ENCODE measurements at regions not wholly inside any gene's neighbourhood (a gene's known extent, or its start where the extent isn't known, plus 50 kb on each side); places are given as distances from the start of the nearest gene placed in this dataset.

DNA sequence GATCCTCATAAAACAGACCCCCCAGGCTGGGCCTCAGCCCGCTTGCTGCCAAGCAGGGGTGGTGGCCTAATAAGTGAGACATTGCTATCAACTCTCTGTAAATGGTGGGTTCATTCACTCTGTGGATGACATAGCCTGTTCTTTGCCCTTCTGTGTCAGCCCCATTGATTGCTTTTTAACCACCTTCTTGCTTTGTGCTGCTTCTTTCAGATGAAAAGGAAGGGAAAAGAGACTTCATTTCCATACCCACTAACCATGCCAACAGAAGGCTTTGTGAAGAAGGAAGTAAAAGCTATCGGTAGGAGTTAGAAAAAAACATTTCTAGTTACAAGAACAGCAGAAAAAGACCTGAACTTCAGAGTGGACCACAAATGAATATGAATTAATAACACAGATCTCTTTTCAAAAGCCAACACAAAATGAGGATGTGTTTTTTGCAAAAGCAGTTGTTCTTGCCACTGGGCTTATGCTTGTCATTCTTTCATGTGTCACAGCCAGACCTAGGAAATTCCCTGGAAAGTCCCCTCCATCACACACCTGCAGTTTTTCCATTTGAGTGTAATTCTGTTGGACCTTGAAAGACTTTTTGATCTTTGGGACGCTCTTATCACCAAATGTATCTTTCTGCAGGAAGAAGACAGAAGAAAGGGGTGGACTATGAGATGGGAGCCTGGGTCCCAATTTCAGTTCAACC is 507.7 kb downstream of the CCDC171 start:
- POLR2A ChIA-PET, result no interaction called here
- DNase-seq (ENCODE audit: low read depth, low spot score) (no peak), ATAC-seq (no peak)
- in situ Hi-C loops (cut with HindIII; ENCODE audit: low pct_unique_long_range_greater_than_20kb, low sequenced_read_pairs), result no loop called here
- H3K9me3 ChIP-seq (ENCODE audit: control insufficient read depth, insufficient read depth, low read depth, low read length), result no peaks in the 10 kb centered on the region
- no peaks in the 10 kb centered on the region for H3K27me3 ChIP-seq (ENCODE audit: control insufficient read depth, insufficient read depth, low read length)
- no peak overlapping the region for H3K4me3 ChIP-seq (ENCODE audit: low read depth in 2 of 2, low read length in 2 of 2)
- CTCF ChIA-PET, result no interaction called here
- no peaks in the 10 kb centered on the region for H3K4me1 ChIP-seq (ENCODE audit: control insufficient read depth, insufficient read depth, low read length)
- H3K36me3 ChIP-seq (ENCODE audit: control insufficient read depth, insufficient read depth, low read length), result no peaks in the 10 kb centered on the region
- no peak overlapping the region for H3K27ac ChIP-seq (ENCODE audit: low read length)
- TF ChIP-seq, protein P1, sequence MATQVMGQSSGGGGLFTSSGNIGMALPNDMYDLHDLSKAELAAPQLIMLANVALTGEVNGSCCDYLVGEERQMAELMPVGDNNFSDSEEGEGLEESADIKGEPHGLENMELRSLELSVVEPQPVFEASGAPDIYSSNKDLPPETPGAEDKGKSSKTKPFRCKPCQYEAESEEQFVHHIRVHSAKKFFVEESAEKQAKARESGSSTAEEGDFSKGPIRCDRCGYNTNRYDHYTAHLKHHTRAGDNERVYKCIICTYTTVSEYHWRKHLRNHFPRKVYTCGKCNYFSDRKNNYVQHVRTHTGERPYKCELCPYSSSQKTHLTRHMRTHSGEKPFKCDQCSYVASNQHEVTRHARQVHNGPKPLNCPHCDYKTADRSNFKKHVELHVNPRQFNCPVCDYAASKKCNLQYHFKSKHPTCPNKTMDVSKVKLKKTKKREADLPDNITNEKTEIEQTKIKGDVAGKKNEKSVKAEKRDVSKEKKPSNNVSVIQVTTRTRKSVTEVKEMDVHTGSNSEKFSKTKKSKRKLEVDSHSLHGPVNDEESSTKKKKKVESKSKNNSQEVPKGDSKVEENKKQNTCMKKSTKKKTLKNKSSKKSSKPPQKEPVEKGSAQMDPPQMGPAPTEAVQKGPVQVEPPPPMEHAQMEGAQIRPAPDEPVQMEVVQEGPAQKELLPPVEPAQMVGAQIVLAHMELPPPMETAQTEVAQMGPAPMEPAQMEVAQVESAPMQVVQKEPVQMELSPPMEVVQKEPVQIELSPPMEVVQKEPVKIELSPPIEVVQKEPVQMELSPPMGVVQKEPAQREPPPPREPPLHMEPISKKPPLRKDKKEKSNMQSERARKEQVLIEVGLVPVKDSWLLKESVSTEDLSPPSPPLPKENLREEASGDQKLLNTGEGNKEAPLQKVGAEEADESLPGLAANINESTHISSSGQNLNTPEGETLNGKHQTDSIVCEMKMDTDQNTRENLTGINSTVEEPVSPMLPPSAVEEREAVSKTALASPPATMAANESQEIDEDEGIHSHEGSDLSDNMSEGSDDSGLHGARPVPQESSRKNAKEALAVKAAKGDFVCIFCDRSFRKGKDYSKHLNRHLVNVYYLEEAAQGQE (IDR thresholded peaks at IDR 0.05; ENCODE audit: insufficient read depth in 1 of 2, low read depth in 2 of 2, low read length in 1 of 2), result no peak
- TF ChIP-seq SIN3A (IDR thresholded peaks at IDR 0.05; ENCODE audit: borderline replicate concordance, insufficient read depth, low read depth, low read length) (no peak), POLR2AphosphoS5 (IDR thresholded peaks at IDR 0.05; ENCODE audit: low read depth, low read length) (no peak), TCF7L2 (IDR thresholded peaks at IDR 0.05; ENCODE audit: low read depth, low read length) (no peak)
- TF ChIP-seq, protein P2, sequence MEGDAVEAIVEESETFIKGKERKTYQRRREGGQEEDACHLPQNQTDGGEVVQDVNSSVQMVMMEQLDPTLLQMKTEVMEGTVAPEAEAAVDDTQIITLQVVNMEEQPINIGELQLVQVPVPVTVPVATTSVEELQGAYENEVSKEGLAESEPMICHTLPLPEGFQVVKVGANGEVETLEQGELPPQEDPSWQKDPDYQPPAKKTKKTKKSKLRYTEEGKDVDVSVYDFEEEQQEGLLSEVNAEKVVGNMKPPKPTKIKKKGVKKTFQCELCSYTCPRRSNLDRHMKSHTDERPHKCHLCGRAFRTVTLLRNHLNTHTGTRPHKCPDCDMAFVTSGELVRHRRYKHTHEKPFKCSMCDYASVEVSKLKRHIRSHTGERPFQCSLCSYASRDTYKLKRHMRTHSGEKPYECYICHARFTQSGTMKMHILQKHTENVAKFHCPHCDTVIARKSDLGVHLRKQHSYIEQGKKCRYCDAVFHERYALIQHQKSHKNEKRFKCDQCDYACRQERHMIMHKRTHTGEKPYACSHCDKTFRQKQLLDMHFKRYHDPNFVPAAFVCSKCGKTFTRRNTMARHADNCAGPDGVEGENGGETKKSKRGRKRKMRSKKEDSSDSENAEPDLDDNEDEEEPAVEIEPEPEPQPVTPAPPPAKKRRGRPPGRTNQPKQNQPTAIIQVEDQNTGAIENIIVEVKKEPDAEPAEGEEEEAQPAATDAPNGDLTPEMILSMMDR (IDR thresholded peaks at IDR 0.05), result no peak
- no TSS peak for BruUV-seq (replicated peaks)
- intact Hi-C loops (cut with micrococcal nuclease; ENCODE audit: unreplicated experiment), result no loop called here

DNA sequence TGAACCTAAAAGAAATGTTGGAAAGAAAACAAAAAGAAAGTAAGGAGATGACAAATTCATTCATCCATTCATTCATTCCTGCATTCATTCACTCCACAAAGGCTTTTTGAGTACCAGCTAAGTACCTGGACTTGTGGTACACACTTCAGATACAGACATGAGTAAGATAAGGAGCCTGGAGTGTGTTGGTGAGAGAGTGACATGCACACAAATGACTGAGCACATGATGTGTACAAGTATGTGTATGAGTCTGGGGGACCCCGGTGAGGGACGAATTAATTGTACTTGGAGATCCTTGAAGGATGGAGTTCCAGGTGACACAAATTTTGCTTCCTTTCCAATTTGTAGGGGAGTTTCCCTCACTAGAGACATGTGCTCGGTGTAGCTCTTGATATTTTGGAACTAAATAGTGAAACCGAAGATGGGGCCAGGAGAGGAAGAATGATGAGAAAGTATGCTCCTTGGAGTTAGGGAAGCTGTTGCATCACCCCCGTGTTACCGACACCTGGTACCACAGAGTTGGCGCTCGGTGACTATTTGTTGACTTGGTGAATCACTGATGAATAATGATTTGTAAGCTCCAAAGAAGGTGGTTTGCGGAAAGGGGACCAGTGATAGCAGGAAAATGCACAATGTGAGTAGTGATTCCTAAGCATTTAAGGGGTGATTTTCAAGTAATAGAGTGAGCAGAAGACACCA is 509.8 kb downstream of the CCDC171 start:
- no peaks in the 10 kb centered on the region for H3K4me1 ChIP-seq (ENCODE audit: control insufficient read depth, insufficient read depth, low read length)
- in situ Hi-C loops (cut with HindIII; ENCODE audit: low pct_unique_long_range_greater_than_20kb, low sequenced_read_pairs) (no loop called here), intact Hi-C loops (cut with micrococcal nuclease; ENCODE audit: unreplicated experiment) (no loop called here)
- ATAC-seq (peak; percentile 70; the same call in 1 of the 2 replicates), DNase-seq (ENCODE audit: low read depth, low spot score) (peak; percentile 36)
- no peak overlapping the region for H3K27ac ChIP-seq (ENCODE audit: low read length)
- H3K9me3 ChIP-seq (ENCODE audit: control insufficient read depth, insufficient read depth, low read depth, low read length), result no peaks in the 10 kb centered on the region
- H3K27me3 ChIP-seq (ENCODE audit: control insufficient read depth, insufficient read depth, low read length), result no peaks in the 10 kb centered on the region
- H3K4me3 ChIP-seq (ENCODE audit: low read depth in 2 of 2, low read length in 2 of 2), result no peak overlapping the region
- TF ChIP-seq TCF7L2 (IDR thresholded peaks at IDR 0.05; ENCODE audit: low read depth, low read length) (no peak), POLR2AphosphoS5 (IDR thresholded peaks at IDR 0.05; ENCODE audit: low read depth, low read length) (no peak), SIN3A (IDR thresholded peaks at IDR 0.05; ENCODE audit: borderline replicate concordance, insufficient read depth, low read depth, low read length) (no peak)
- TF ChIP-seq, protein P2 (IDR thresholded peaks at IDR 0.05), result no peak
- TF ChIP-seq, protein P1 (IDR thresholded peaks at IDR 0.05; ENCODE audit: insufficient read depth in 1 of 2, low read depth in 2 of 2, low read length in 1 of 2), result no peak
- ChIA-PET POLR2A (no interaction called here), CTCF (interaction anchor here (0.6 kb wide), 1 partner anchor 553 kb away, joined by 3 read pairs; no protein-coding TSS in a partner anchor)
- no TSS peak for BruUV-seq (replicated peaks)
- H3K36me3 ChIP-seq (ENCODE audit: control insufficient read depth, insufficient read depth, low read length), result no peaks in the 10 kb centered on the region
